Sigmoid colon (tissue), 6 donors: ENCODE measurements at regions not wholly inside any gene's neighbourhood (a gene's known extent, or its start where the extent isn't known, plus 50 kb on each side); places are given as distances from the start of the nearest gene placed in this dataset.
"Not testable (repeated sequence)": the region's sequence is repeated elsewhere in the genome, so short reads cannot be mapped to it uniquely, and the experiment has no call there.

Experiments
- DNase-seq: peaks from one replicate; pipeline ENCODE4 v3.0.0-alpha.2; 2019
- H3K27ac ChIP-seq, 4 donors: fragments of 200-600 bp; sonication (generic); one replicate each; pipeline ENCODE4 v1.5.1; 2016 to 2019; ENCODE audit warnings: mild to moderate bottlenecking in 1 of 4
- H3K27me3 ChIP-seq, 3 donors: fragments of 200-600 bp; sonication (generic); one replicate each; pipeline ENCODE4 v1.5.1; 2019; ENCODE audit warnings: mild to moderate bottlenecking in 1 of 3
- H3K36me3 ChIP-seq, 4 donors: fragments of 200-600 bp; sonication (generic); one replicate each; pipeline ENCODE4 v1.5.1; 2016 to 2019
- H3K4me1 ChIP-seq, 4 donors: fragments of 200-600 bp; sonication (generic); one replicate each; pipeline ENCODE4 v1.5.1; 2017 to 2019
- H3K4me3 ChIP-seq, 4 donors: fragments of 200-600 bp; sonication (generic); one replicate each; pipeline ENCODE4 v1.5.1; 2017 to 2019; ENCODE audit warnings: mild to moderate bottlenecking in 2 of 4, moderate library complexity in 1 of 4
- H3K9me3 ChIP-seq, 4 donors: fragments of 200-600 bp in 3 of 4; sonication (generic) in 3 of 4; one replicate each; pipeline versions ENCODE4 v1.5.1 to v1.6.1; 2013 to 2019
- CTCF ChIP-seq, 4 experiments: fragments of 450-650 bp in 3 of 4; fragments of 200-600 bp in 1 of 4; IDR thresholded peaks; one replicate each; pipeline ENCODE4 v1.5.1; 2016 to 2019; ENCODE audit warnings: antibody characterized with exemption in 4 of 4, mild to moderate bottlenecking in 3 of 4, moderate library complexity in 2 of 4
- EP300 ChIP-seq, 4 donors: sonication (generic); formaldehyde crosslinking; IDR thresholded peaks; one replicate each; pipeline ENCODE4 v1.6.1; 2017; ENCODE audit warnings: antibody characterized with exemption in 4 of 4
- POLR2A ChIP-seq, 2 donors: fragments of 450-650 bp; IDR thresholded peaks; one replicate each; pipeline ENCODE4 v1.6.1; 2016; ENCODE audit warnings: antibody characterized with exemption in 2 of 2, mild to moderate bottlenecking in 2 of 2, moderate library complexity in 2 of 2
- POLR2AphosphoS5 ChIP-seq, 4 donors: sonication (generic); formaldehyde crosslinking; IDR thresholded peaks; one replicate each; pipeline ENCODE4 v1.6.1; 2017; ENCODE audit warnings: antibody characterized with exemption in 4 of 4
- WGBS, 2 donors: extraction: QIAGEN DNeasy Blood & Tissue Kit; methylation state at CpG; one replicate each; pipeline ENCODE4 v1.1.7; 2013; 5-methylcytosine and 5-hydroxymethylcytosine counted together
- intact Hi-C: fragments of 100-400 bp; cut with DNase I; formaldehyde crosslinking; loops from one replicate; pipeline ENCODE4 v1.15.1; 2023
- small RNA-seq, 3 donors: library from RNA; depleted of rRNA; stranded (forward); fragments of <200 nt; gene quantifications; one replicate each; pipeline ENCODE3, GENCODE V24; 2016
- donor health status: healthy with polysubstance abuse.
- donor health status: healthy.

DNA sequence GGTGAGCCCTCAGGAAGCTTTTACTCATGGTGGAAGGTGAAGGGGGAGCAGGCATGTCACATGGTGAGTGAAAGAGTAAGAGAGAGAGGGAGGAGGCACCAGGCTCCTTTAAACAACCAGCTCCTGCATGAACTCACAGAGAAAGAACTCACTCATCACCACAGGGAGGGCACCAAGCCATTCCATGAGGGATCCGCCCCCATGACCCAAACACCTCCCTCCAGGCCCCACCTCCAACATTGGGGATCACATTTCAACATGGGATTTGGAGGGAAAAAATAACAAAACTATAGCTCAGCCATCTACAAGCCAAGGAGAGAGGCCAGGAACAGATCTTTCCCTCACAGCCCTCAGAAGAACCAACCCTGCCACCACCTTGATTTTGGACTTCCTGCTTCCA is 153.9 kb downstream of the GOLGA8K start:
- intact Hi-C loops, H3K27ac ChIP-seq, H3K4me3 ChIP-seq, H3K9me3 ChIP-seq, H3K27me3 ChIP-seq, H3K4me1 ChIP-seq, H3K36me3 ChIP-seq, DNase-seq: not testable (repeated sequence)
- 59 to 81% methylated on average over 1 of the region's 1 CpG for WGBS, 2 donors

- H3K4me1 ChIP-seq, H3K4me3 ChIP-seq, H3K9me3 ChIP-seq, H3K27ac ChIP-seq, H3K27me3 ChIP-seq, DNase-seq, H3K36me3 ChIP-seq, intact Hi-C loops: not testable (repeated sequence)
- WGBS, 2 donors = no CpG with 5 or more reads among the region's 10 CpGs
These were observed 159.4 kb downstream of the GOLGA8K start for GRCh38 chr15:32243727-32244126.

- 91 to 96% methylated on average over 7 to 8 of the region's 14 CpGs for WGBS, 2 donors
- H3K36me3 ChIP-seq, DNase-seq, H3K4me1 ChIP-seq, H3K27ac ChIP-seq, intact Hi-C loops, H3K9me3 ChIP-seq, H3K4me3 ChIP-seq, H3K27me3 ChIP-seq: not testable (repeated sequence)
These were observed 160.1 kb downstream of the GOLGA8K start for GRCh38 chr15:32242780-32243528.

DNA sequence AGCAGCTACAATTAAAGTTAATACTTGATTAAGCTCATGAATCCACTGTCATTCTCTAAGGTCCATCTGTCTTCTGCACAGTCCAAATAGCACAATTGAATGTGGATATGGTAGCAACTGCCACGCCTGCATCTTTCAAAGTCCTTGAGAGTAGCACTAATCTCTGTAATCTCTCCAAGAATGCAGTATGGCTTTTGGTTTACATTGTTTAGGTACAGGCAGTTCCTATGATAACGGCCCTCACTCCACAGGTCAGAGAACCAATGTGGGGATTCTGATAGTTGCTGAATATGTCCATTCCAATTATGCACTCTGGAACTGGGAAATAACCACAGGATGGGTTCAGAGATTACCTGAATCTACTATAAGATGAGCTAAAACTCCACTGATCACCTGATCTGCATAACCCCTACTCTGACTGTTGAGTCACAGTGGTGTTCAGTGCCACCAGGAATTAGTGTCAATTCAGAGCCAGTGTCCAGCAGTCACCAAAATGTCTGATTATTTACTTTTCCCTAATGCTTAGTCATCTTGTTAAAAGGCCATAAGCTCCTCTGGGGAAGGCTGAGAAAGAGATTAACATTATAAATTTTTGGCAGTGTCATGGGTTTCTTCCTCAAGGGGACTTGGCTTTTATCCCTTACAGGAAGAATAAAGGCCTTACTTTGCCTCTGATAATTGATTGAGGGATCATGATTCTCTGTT is 175.5 kb downstream of the GOLGA8K start:
- intact Hi-C loops, DNase-seq, H3K4me3 ChIP-seq, H3K9me3 ChIP-seq, H3K27me3 ChIP-seq, H3K36me3 ChIP-seq, H3K4me1 ChIP-seq, H3K27ac ChIP-seq: not testable (repeated sequence)
- 45 to 80% methylated on average over 2 of the region's 2 CpGs for WGBS, 2 donors

GRCh38 chr15:32222716-32223115 is 180.4 kb downstream of the GOLGA8K start:
- TF ChIP-seq EP300 (IDR thresholded peaks at IDR 0.05) = no peak
- TF ChIP-seq POLR2AphosphoS5 (IDR thresholded peaks at IDR 0.05) = no peak
- no peak for TF ChIP-seq POLR2A (IDR thresholded peaks at IDR 0.05)
- TF ChIP-seq CTCF (IDR thresholded peaks at IDR 0.05) = no peak
- H3K9me3 ChIP-seq = peaks cover 0 to 7% (median 0%) of the 10 kb centered on the region in 4 donors
- no peak overlapping the region for H3K4me3 ChIP-seq
- 90 to 93% methylated on average over 1 of the region's 1 CpG for WGBS, 2 donors
- H3K4me1 ChIP-seq = no peaks in the 10 kb centered on the region
- no peaks in the 10 kb centered on the region for H3K27me3 ChIP-seq
- intact Hi-C loops = no loop called here
- H3K27ac ChIP-seq = no peak overlapping the region
- DNase-seq = no peak
- H3K36me3 ChIP-seq = no peaks in the 10 kb centered on the region

Small RNA genes in the stretch of these regions (small RNA-seq; reads per million reads assigned to genes)
- gene RNU6-18P = 0 reads per million in 3 donors
